SK-N-MC (cell line): ENCODE measurements at regions not wholly inside any gene's neighbourhood (a gene's known extent, or its start where the extent isn't known, plus 50 kb on each side); places are given as distances from the start of the nearest gene placed in this dataset.

Source experiments
- DNase-seq: peaks from one replicate; pipeline ENCODE4 v3.0.0-alpha.2; 2011; ENCODE audit warnings: low read depth, low spot score
- H3K27ac ChIP-seq: fragments of 200-600 bp; sonication (generic); 2 replicates; pipeline ENCODE4 v1.5.1; 2016; ENCODE audit warnings: mixed run types
- H3K36me3 ChIP-seq: fragments of 200-600 bp; sonication (generic); 2 replicates; pipeline ENCODE4 v1.6.1; 2017; ENCODE audit warnings: antibody characterized with exemption, low read length, mixed read lengths; ENCODE audit not compliant: insufficient read depth
- H3K4me3 ChIP-seq: fragments of 200-600 bp; sonication (generic); 2 replicates; pipeline ENCODE4 v1.5.1; 2016
- H3K9ac ChIP-seq: fragments of 200-600 bp; sonication (generic); 2 replicates; pipeline ENCODE4 v1.8.0; 2017; ENCODE audit warnings: mixed run types, mixed read lengths; ENCODE audit not compliant: insufficient read length
- H3K9me3 ChIP-seq: fragments of 200-600 bp; sonication (generic); 2 replicates; pipeline ENCODE4 v1.6.1; 2017; ENCODE audit warnings: low read depth, mild to moderate bottlenecking, antibody characterized with exemption, low read length, moderate library complexity, mixed read lengths
- EZH2 ChIP-seq: fragments of 200-600 bp; sonication (generic); IDR thresholded peaks from one replicate; pipeline ENCODE4 v1.6.1; 2017; ENCODE audit warnings: antibody characterized with exemption
- FOXP2 ChIP-seq: optimal IDR thresholded peaks from 2 replicates; pipeline ENCODE3; 2011; ENCODE audit warnings: mild to moderate bottlenecking, moderate library complexity; ENCODE audit not compliant: insufficient read depth; ENCODE audit errors: extremely low read length, control extremely low read depth
- POLR2AphosphoS5 ChIP-seq: IDR thresholded peaks from 2 replicates; pipeline ENCODE4 v1.6.1; 2012; ENCODE audit warnings: mild to moderate bottlenecking, low read depth, low read length, borderline replicate concordance

- no peak for DNase-seq
- Histone ChIP-seq H3K36me3 (no peaks in the 10 kb centered on the region), H3K4me3 (no peak overlapping the region), H3K9me3 (no peaks in the 10 kb centered on the region), H3K9ac (no peak overlapping the region), H3K27ac (no peak overlapping the region)
- TF ChIP-seq FOXP2 (no peak), POLR2AphosphoS5 (no peak), EZH2 (no peak)
Observed at GRCh38 chr3:102737353-102737752, 302.5 kb downstream of the ZPLD1 start.

- no peak for DNase-seq
- no peak overlapping the region for H3K4me3 ChIP-seq
- TF ChIP-seq EZH2 (no peak), FOXP2 (no peak), POLR2AphosphoS5 (no peak)
Observed at GRCh38 chr3:102741105-102741504, 306.3 kb downstream of the ZPLD1 start.

GRCh38 chr3:102741694-102742093, 306.9 kb downstream of the ZPLD1 start:
- no peak overlapping the region for H3K4me3 ChIP-seq
- H3K36me3 ChIP-seq, result no peaks in the 10 kb centered on the region
- H3K9ac ChIP-seq, result no peak overlapping the region
- TF ChIP-seq POLR2AphosphoS5 (no peak), EZH2 (no peak), FOXP2 (no peak)
- H3K9me3 ChIP-seq, result no peaks in the 10 kb centered on the region
- no peak overlapping the region for H3K27ac ChIP-seq
- no peak for DNase-seq

More at GRCh38 chr3:102741105-102741504, 306.3 kb downstream of the ZPLD1 start:
- Histone ChIP-seq H3K9me3 (no peaks in the 10 kb centered on the region), H3K36me3 (no peaks in the 10 kb centered on the region), H3K27ac (no peak overlapping the region), H3K9ac (no peak overlapping the region)

GRCh38 chr3:102745881-102746280, 311.1 kb downstream of the ZPLD1 start:
- no peak overlapping the region for H3K27ac ChIP-seq
- no peak for TF ChIP-seq EZH2
- TF ChIP-seq FOXP2, result no peak
- no peak for TF ChIP-seq POLR2AphosphoS5
- DNase-seq, result no peak

GRCh38 chr3:102747611-102748010, 312.8 kb downstream of the ZPLD1 start:
- Histone ChIP-seq H3K36me3 (no peaks in the 10 kb centered on the region), H3K9me3 (no peaks in the 10 kb centered on the region), H3K9ac (no peak overlapping the region), H3K4me3 (no peak overlapping the region), H3K27ac (no peak overlapping the region)
- no peak for DNase-seq
- TF ChIP-seq EZH2, result no peak
- TF ChIP-seq FOXP2, result no peak
- TF ChIP-seq POLR2AphosphoS5, result no peak

More at GRCh38 chr3:102745881-102746280, 311.1 kb downstream of the ZPLD1 start:
- no peak overlapping the region for H3K4me3 ChIP-seq
- H3K36me3 ChIP-seq, result no peaks in the 10 kb centered on the region
- H3K9me3 ChIP-seq, result no peaks in the 10 kb centered on the region
- no peak overlapping the region for H3K9ac ChIP-seq

- no peak overlapping the region for H3K4me3 ChIP-seq
- no peaks in the 10 kb centered on the region for H3K9me3 ChIP-seq
- no peak for DNase-seq
- TF ChIP-seq EZH2 (no peak), POLR2AphosphoS5 (no peak), FOXP2 (no peak)
- H3K36me3 ChIP-seq, result no peaks in the 10 kb centered on the region
- H3K9ac ChIP-seq, result no peak overlapping the region
- no peak overlapping the region for H3K27ac ChIP-seq
Observed at GRCh38 chr3:102748646-102749045, 313.8 kb downstream of the ZPLD1 start.

- Histone ChIP-seq H3K27ac (no peak overlapping the region), H3K4me3 (no peak overlapping the region), H3K36me3 (no peaks in the 10 kb centered on the region), H3K9ac (no peak overlapping the region), H3K9me3 (no peaks in the 10 kb centered on the region)
- TF ChIP-seq POLR2AphosphoS5 (no peak), FOXP2 (no peak), EZH2 (no peak)
- no peak for DNase-seq
Observed at GRCh38 chr3:102750322-102750721, 315.5 kb downstream of the ZPLD1 start.

GRCh38 chr3:102753901-102754300, 319.1 kb downstream of the ZPLD1 start:
- Histone ChIP-seq H3K4me3 (no peak overlapping the region), H3K36me3 (no peaks in the 10 kb centered on the region), H3K9ac (no peak overlapping the region), H3K27ac (no peak overlapping the region), H3K9me3 (no peaks in the 10 kb centered on the region)
- TF ChIP-seq EZH2 (no peak), POLR2AphosphoS5 (no peak), FOXP2 (no peak)
- no peak for DNase-seq

GRCh38 chr3:102756706-102757105, 321.9 kb downstream of the ZPLD1 start:
- Histone ChIP-seq H3K4me3 (no peak overlapping the region), H3K36me3 (no peaks in the 10 kb centered on the region), H3K9ac (no peak overlapping the region), H3K9me3 (no peaks in the 10 kb centered on the region), H3K27ac (0 out of 2 replicates have a peak overlapping the region, but pooled peaks have one; percentile 22)
- TF ChIP-seq FOXP2 (no peak), EZH2 (no peak), POLR2AphosphoS5 (no peak)
- no peak for DNase-seq

- DNase-seq, result no peak
- Histone ChIP-seq H3K9me3 (no peaks in the 10 kb centered on the region), H3K27ac (no peak overlapping the region), H3K36me3 (no peaks in the 10 kb centered on the region), H3K4me3 (no peak overlapping the region), H3K9ac (no peak overlapping the region)
- TF ChIP-seq EZH2, result no peak
- no peak for TF ChIP-seq POLR2AphosphoS5
- TF ChIP-seq FOXP2, result no peak
Observed at GRCh38 chr3:102757950-102758349, 323.1 kb downstream of the ZPLD1 start.
